Hypothalamus (tissue), 51 donors: ENCODE measurements at regions not wholly inside any gene's neighbourhood (a gene's known extent, or its start where the extent isn't known, plus 50 kb on each side); places are given as distances from the start of the nearest gene placed in this dataset.
"Not testable (repeated sequence)": the region's sequence is repeated elsewhere in the genome, so short reads cannot be mapped to it uniquely, and the experiment has no call there.

ENCODE experiments used
- DNase-seq, 51 donors: peaks; one replicate each; lab custom pipeline; 2025; lab: John Stamatoyannopoulos, UW

DNA sequence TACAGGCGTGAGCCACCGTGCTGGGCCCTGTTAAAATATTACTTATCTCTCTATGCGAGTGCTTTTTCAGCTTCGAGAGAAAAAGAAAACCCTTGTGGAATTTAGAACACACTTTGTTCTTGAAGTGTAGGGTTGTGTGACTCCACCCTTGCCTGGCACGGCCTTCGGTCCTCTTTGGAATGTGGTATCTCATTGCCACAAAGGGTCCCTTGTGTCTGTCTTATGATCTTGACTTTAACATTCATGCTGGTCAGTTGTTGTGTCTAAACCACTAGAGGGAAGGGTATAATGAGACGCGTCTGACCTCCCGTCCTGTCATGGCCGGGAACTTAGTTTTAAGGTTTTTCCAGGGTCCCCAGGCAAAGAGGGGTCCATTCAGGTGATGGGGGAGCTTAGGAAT lies 246.4 kb downstream of the VAPA start:
- DNase-seq = no peak

- DNase-seq = no peak
Observed at GRCh38 chr18:10161315-10161714, 247.5 kb downstream of the VAPA start.

GRCh38 chr18:10162340-10162739 lies 248.5 kb downstream of the VAPA start:
- DNase-seq = no peak

- DNase-seq = no peak
Observed at GRCh38 chr18:10164271-10165071, 250.7 kb downstream of the VAPA start.

DNA sequence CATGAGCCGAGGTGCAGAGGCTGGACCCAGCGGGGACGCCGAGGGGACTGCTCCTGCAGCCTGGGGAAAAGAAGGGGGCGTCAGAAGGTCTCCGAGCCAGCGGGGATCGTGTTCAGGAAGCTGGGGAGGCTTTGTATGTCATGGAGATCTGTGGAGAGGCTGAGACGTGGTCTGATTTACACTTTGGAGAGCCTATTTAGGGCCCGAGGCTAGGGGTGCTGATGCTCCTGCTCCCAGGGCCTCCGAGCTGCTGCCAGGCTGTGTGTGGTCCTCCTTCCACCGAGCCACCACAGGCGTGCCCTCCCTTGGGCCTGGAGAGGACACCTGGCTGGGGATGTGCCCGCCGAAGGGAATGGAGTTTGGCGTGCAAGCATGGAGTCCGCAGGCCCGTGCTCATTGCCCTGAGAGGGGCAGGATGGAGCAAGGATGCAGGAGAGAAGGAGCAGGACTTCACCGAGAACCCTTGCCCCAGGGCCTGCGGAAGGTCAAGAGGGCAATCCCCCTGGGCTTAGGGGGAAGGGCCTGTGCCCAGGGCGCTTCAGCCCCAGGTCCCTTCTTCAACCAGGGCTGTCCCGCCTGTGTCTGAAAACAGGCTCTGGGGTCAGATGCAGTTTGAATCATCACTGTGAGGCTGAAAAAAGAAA lies 252.5 kb downstream of the VAPA start:
- no peak for DNase-seq

DNA sequence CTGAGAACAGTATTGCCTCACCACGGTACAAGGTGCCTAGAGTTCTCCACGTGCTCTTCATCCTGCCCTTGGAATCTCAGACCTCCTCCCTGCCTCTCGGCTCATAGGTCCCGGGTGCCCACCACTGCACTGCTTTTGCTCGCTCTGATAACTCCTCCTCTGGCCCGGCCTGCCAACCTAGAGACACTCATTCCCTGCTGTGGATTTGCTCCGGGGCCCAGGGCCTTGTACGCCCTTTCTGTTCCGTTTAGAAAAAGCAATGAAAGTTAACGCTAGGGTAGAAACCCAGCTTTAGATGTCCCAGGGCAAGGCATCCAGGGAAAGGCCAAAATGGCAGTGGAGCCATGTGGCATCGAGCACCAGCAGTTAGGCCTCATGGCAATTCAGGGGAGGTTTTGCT lies 253.9 kb downstream of the VAPA start:
- no peak for DNase-seq

- DNase-seq = no peak
Observed at GRCh38 chr18:10168477-10168876, 254.7 kb downstream of the VAPA start.

- DNase-seq = no peak
Observed at GRCh38 chr18:10169064-10169562, 255.3 kb downstream of the VAPA start.

DNA sequence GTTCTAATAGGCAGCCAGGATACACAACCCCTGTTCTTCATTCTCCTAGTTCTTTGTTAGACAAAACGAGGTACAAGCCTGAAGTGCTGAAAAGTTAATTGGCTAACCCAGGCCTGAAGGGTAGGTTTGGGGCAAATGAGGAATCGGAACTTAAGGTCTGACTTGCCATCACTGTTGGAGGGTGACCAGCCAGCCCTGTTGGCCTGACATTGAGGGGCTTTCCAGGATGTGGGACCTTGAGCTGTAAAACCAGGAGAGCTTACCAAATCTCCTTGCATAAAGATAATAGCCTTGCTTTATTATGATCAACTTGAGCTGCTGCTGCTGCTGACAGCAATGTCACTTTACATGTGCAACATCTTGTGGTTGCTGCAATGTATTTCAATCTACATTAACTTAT lies 256.0 kb downstream of the VAPA start:
- no peak for DNase-seq

GRCh38 chr18:10170375-10170774 lies 256.6 kb downstream of the VAPA start:
- no peak for DNase-seq

DNA sequence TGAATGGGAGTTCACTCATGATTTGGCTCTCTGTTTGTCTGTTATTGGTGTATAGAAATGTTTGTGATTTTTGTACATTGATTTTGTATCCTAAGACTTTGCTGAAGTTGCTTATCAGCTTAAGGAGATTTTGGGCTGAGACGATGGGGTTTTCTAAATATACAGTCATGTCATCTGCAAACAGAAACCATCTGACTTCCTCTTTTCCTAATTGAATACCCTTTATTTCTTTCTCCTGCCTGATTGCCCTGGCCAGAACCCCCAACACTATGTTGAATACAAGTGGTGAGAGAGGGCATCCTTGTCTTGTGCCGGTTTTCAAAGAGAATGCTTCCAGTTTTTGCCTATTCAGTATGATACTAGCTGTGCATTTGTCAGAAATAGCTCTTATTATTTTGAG lies 261.5 kb downstream of the VAPA start:
- not testable (repeated sequence) for DNase-seq

GRCh38 chr18:10179326-10179725 lies 265.5 kb downstream of the VAPA start:
- DNase-seq = not testable (repeated sequence)

- DNase-seq = no peak
Observed at GRCh38 chr18:10182009-10182624, 268.3 kb downstream of the VAPA start.

- no peak for DNase-seq
Observed at GRCh38 chr18:10184776-10185175, 269.7 kb upstream of the APCDD1 start.

GRCh38 chr18:10188971-10189810 lies 265.2 kb upstream of the APCDD1 start:
- DNase-seq = no peak

DNA sequence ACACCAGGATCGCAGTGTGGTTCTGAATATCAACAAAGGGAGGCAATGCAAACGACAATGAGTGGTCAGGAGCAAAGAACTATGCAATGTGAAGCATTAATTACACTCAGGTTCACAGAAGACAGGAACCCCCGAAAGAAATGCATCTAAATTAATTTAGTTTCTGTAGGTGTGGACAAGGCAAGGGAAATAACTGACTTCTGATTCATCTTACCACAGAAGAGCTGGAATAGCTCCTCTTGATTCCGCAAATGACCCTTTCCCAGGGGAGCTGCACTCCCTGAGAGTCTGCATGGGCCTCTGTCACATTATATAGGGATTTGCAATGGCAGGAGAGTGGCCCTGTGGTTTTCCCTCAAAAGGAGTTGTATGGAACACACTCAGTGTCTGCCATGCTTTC lies 263.9 kb upstream of the APCDD1 start:
- DNase-seq = no peak

GRCh38 chr18:10193444-10193843 lies 261.0 kb upstream of the APCDD1 start:
- no peak for DNase-seq

- DNase-seq = no peak
Observed at GRCh38 chr18:10194592-10194991, 259.8 kb upstream of the APCDD1 start.

- DNase-seq = no peak
Observed at GRCh38 chr18:10195529-10195928, 258.9 kb upstream of the APCDD1 start.

GRCh38 chr18:10197097-10197496 lies 257.3 kb upstream of the APCDD1 start:
- no peak for DNase-seq

DNA sequence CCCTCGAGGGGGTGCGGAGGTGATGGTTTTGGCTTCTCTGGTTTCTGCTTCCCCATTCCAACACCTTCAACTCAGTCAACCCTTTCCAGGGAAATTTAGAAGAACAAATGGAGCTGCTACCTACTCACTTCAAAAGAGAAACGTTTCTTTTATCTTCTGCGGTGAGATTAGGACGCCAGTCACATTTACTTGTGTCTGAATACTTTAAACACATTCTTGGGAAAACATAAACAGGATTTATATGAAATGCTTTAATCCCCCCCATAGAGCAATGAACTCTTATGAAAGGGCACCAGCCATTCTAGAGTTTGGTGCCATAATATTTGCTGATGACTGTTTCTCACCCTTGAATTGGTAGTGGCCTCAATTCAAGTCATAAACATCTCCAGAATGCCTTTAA lies 253.2 kb upstream of the APCDD1 start:
- no peak for DNase-seq
